Ovary (tissue), 3 donors: ENCODE measurements at regions not wholly inside any gene's neighbourhood (a gene's known extent, or its start where the extent isn't known, plus 50 kb on each side); places are given as distances from the start of the nearest gene placed in this dataset.

Experiments
- CTCF ChIP-seq, 3 donors: fragments of 450-650 bp in 2 of 3; fragments of 200-600 bp in 1 of 3; IDR thresholded peaks; one replicate each; pipeline versions ENCODE4 v1.5.1 to v1.8.0; 2016 to 2022; ENCODE audit warnings: antibody characterized with exemption in 3 of 3, mild to moderate bottlenecking in 1 of 3
- POLR2A ChIP-seq: fragments of 450-650 bp; IDR thresholded peaks from one replicate; pipeline ENCODE4 v1.6.1; 2017; ENCODE audit warnings: antibody characterized with exemption, mild to moderate bottlenecking, moderate library complexity
- donor health status: DM: no; HTN: no; CAD: no.

GRCh38 chr17:5769593-5770354 is 185.5 kb upstream of the NLRP1 start:
- TF ChIP-seq CTCF (IDR thresholded peaks at IDR 0.05) (no peak), POLR2A (no peak)
